GM19468 (cell line): ENCODE measurements at regions not wholly inside any gene's neighbourhood (a gene's known extent, or its start where the extent isn't known, plus 50 kb on each side); places are given as distances from the start of the nearest gene placed in this dataset.
A peak's percentile ranks its signal among the peaks of the same experiment; 100 is the strongest.
"Not testable (repeated sequence)": the region's sequence is repeated elsewhere in the genome, so short reads cannot be mapped to it uniquely, and the experiment has no call there.

Experiments used
- ATAC-seq: cut with Tn5 transposase; IDR thresholded peaks from one replicate; pipeline ENCODE4 v1.9.1; 2021; ENCODE audit warnings: mild to moderate bottlenecking, moderate library complexity, moderate number of reproducible peaks; ENCODE audit not compliant: unreplicated experiment; ENCODE audit errors: extremely low read depth

DNA sequence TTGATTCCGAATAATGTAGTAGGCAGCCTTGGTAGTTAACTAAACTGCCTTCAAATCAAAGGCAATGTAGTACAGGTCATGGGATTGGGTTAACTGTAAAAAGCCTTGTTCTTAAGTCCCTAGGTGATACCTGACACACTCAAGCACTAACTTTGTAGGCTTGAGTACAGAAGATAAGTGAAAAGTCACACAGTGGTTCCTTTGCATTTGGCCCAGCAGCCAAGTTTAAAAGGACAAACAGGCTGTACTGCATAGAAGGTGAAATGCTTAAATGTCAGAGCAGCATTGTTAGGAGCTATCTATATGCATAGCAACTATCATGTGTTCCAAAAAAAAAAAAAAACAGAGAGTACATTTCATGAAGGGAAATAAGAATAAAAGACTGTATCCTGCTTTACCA, 178.4 kb downstream of the ATOH1 start:
- no peak for ATAC-seq

DNA sequence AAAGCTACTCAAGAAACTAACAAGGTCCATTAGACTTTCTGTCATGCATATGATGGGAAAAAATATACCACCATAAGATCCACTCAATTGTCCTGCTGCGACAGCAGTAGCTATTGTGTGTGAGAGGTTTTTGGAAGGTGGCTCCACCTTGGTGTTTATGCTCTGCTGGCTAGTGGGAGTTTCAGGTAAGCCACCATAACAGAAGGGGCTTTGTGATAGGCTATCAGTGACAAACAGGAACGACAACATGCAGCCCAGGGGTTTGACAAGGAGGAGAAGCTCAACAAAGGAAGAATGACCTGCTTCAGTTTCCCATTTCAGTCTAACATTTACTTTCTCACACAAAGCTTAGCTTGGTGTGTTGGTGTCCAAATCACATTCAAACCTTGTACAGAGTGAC, 182.6 kb downstream of the ATOH1 start:
- ATAC-seq = no peak

DNA sequence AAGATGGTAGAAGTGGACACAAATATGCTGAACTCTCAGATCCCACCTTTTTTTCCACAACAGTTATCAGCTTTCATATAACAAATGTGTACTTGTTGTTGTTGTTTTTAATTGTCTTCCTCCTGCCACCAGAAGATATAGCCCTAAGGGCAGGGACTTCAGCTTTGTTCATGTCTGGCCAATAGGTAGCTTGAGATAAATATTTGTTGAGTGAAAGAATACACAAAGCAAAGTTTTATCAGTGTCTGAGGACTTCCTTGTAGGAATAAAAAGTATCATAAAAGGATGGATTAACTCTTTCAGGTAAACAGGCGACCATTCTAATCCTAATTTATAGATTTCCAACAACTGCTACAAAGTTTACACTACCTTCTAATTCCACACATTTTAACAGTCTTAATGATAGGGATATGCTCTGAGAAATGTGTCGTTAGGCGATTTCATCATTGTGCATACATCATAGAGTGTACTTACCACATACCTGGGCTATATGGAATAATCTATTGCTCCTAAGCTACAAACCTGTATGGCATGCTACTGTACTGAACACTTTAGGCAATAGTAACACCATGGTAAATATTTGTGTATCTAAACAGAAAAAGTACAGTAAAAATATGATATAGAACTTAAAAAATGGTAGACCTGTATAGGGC, 186.1 kb downstream of the ATOH1 start:
- ATAC-seq = no peak

DNA sequence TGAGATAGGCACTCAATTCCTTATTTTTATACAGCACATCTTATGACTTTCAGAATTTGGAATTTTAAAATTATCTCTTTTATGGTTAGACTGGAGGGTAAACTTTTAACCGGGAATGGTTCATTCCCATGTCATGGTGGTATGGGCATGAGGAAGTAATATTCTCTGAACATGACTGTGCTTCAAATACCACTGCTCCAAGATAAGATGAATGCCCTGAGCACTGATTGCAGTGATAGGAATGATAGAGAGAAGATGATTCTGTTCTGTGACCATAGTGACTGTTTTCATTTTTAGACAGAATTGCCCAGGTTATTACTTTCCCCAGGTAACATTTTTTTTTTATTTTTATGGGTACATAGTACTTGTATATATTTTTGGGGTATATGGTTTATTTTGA, 187.4 kb downstream of the ATOH1 start:
- no peak for ATAC-seq

DNA sequence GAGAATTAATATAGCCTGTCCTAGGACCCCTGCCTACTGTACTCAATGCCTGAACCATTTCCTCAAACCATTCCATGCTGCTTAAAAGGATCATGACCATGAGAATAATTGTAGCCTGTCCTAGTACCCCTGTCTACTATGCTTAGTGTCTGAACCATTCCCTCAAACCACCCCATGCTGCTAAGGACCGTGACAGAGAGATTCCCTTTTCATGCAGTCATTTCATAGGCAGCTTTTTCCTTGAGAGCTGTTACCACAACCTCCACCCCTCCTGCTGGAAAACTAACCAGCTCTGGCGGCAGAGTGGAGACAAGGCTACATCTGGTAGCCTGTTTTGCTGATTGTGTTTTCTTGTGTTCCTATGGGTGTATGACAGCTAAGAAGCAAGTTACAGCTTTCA, 174.9 kb upstream of the SMARCAD1 start:
- no peak for ATAC-seq

DNA sequence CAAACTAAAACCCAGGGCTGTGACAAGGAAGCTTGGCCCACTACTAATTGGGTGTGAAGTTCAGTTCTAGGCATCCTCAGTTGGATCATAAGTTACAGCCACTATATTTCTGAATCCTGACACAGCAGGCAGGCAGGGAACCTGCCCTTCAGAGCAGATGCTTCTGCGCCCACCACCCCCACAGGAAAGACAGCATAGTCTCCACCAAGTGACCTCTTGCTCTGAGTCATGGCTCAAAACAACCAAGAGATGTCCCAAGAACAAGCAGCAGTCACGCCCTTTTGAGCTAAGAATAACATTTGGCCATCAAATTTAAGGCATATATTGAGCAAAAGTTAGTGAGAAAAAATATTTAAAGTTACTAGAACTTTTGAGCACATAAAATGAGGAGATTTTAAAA, 170.7 kb upstream of the SMARCAD1 start:
- ATAC-seq = no peak

DNA sequence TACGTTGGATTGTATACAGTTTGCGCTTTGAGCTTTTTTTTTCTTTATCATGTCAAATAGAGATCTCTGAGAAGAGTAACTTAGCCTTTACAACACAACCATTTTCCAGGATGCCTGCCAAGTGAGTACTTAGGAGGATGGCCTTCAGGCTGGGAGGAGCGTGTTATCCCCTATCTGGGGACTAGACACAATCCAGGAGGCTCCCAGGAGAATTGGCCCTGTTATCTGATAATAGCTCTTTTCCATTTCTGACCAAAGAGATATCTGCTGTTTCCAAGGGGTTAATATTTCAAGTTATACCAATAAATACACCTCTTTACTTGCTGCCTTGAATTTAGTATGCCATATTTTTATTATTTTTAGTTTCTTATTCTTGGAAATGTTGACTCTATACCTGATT, 169.5 kb upstream of the SMARCAD1 start:
- no peak for ATAC-seq

DNA sequence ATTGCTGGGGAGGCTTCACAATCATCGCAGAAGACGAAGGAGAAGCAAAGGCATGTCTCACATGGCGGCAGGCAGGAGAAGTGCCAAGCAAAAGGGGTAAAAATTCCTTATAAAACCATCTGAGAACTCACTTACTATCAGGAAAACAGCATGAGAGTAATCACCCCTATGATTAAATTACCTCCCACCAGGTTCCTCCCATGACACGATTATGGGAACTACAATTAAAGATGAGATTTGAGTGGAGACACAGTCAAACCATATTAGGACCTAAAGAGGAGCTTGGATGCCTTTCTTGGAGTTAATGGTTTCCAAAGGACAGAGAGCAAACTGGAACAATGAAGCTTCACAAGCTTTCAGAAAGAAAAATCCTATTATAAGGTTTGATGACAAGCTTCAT, 168.4 kb upstream of the SMARCAD1 start:
- ATAC-seq = no peak

DNA sequence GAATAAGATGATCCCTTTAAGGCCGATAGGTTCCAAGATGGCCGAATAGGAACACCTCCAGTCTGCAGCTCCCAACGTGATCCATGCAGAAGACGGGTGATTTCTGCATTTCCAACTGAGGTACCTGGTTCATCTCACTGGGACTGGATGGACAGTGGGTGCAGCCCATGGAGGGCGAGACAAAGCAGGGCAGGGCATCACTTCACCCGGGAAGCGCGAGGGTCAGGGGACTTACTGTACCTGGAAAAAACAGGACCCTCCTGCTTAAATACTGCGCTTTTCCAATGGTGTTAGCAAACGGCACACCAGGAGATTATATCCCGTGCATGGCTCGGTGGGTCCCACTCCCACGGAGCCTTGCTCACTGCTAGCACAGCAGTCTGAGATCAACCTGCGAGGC, 163.2 kb upstream of the SMARCAD1 start:
- not testable (repeated sequence) for ATAC-seq

DNA sequence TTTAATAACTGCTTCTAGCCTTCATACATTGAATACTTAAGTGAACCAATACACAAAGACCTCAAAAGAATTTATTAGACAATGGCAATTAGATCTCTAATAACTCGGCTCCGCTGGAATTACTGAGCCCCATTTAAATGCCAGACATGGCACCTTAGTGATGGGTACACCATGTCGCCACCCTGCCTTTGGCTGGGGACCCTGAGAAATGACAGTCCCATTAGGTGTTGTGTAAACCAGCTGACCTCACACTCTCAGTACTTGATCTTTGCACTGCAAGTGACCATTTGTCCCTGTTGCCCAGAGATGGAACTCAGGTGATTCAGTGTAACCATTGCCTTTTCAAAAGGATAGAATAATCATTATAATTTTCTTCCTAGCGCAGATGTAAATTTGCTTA, 144.6 kb upstream of the SMARCAD1 start:
- ATAC-seq = no peak

DNA sequence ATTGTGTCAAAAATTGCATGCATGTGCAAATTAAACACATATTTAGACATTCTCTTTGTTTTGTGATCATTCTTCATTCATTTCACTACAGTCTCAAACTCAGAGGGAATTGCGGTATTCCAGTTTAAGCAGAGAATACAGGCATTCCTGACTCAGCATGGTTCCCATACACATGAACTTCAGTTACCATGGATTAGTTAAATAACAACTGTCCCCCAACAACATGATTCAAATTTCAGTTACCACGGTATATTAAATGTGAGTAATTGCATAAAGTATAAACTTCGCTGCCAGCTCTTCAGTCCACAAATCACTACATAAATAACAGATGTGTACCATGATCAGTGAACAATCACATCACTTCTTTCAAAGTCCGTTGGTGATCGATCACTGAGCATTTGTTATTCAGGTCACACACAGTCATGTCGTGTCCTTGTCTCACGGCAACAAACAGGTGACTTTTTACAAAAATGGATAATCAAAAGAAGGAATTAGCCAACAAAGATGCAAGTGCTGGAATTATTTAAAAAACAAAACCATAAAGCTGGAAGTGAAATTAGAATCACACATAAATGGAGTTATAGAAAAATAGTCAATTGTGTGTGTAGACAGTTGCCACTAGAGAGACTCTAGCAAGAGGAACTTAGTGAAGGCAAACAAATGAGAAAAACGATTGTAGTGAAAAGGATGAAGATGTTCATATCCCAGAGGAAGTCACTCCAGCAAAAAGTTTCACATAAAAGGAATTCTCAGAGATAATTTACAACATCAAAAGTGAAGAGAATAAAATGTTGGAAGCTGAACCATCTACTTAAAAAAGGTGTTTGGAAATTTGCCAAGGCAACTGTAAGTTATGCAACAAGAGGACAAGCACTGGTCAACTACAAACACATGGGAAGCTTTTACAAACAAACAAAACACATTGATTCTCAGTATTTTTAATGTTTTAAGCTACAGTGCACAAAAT, 138.6 kb upstream of the SMARCAD1 start:
- ATAC-seq = no peak

DNA sequence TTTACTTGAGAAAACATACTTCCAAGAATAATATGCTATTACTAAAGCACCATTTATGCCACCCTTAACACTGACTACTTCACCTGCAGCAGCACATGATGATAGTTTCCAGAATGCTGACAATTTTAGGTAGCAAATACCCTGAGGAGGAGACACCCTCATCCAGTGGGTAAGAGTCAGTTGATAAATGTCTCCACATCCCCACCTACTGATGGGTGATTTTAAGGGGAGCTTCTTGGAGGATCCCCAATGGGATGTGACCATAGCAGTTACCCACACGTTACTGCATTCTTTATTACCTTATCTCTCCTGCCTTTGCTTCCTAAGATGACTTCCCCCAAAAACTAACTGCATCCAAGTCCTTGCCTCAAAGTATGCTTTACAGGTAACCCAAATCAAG, 131.2 kb upstream of the SMARCAD1 start:
- no peak for ATAC-seq

DNA sequence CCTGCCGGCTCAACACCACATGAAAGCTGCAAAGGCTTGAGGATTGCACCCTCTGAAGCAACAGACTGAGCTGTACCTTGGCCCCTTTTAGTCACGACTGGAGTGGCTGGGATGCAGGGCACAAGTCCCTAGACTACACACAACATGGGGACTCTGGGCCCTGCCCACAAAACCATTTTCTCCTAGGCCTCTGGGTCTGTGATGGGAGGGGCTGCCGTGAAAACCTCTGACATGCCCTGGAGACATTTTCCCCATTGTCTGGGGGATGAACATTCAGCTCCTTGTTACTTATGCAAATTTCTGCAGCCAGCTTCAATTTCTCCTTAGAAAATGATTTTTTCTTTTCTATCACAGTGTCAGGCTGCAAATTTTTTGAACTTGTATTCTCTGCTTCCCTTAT, 123.5 kb upstream of the SMARCAD1 start:
- no peak for ATAC-seq

DNA sequence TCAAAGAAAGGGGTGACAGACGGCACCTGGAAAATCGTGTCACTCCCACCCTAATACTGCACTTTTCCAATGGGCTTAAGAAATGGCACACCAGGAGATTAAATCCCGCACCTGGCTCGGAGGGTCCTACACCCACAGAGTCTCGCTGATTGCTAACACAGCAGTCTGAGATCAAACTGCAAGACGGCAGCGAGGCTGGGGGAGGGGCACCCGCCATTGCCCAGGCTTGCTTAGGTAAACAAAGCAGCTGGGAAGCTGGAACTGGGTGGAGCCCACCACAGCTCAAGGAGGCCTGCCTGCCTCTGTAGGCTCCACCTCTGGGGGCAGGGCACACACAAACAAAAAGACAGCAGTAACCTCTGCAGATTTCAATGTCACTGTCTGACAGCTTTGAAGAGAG, 108.5 kb upstream of the SMARCAD1 start:
- ATAC-seq = not testable (repeated sequence)

DNA sequence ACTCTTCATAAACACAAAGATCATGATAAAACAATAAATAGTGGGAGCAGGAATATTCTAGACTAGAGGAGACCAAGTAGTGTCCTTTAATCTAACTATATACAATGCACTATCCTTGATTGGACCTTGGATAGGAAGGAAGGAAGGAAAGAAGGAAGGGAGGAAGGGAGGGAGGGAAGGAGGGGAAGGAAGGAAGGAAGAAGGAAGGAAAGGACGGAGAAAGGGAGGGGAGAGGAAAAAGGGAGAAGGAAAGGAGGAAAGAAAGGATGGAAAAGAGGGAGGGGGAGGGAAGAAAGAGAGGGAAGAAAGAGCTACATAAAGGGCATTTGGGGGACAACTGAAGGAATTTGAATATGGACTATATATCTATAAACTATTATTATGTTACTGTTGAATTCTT, 95.0 kb upstream of the SMARCAD1 start:
- no peak for ATAC-seq

DNA sequence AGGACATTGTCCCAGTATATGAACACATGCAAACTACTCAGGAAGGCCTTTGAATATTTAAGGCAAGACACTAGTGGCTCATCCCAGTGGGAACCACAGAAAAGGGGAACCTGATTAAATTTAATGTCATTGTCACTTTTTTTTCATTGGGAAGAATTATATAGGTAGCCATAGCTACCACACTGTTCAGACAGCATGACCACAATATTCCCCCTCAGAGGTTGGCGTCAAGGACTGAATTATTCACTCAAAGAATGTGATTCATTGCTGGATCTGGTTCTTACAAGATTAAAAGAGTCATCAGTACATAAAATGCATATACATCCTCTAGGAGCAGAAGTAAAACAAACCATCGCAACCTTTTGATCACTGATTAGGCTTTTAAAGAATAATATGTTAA, 92.0 kb upstream of the SMARCAD1 start:
- ATAC-seq = no peak

DNA sequence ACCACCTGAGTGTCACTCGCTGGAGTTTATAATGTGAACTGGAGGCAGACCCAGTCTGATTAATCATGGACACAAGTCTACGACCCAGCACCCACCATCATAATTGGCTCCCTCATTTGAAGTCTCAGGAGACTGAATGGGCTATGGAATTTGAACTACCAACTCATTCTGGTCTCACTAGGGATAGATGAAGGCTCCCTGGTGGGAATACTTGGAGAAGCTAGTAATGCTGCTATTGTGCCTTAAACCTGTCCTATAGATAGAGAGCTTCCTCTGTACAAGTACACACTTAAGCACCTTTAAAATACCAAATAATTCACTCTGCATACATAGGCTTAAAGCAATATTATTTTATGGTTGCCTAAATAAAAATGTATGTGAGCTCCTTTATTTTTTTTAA, 90.8 kb upstream of the SMARCAD1 start:
- ATAC-seq = no peak

DNA sequence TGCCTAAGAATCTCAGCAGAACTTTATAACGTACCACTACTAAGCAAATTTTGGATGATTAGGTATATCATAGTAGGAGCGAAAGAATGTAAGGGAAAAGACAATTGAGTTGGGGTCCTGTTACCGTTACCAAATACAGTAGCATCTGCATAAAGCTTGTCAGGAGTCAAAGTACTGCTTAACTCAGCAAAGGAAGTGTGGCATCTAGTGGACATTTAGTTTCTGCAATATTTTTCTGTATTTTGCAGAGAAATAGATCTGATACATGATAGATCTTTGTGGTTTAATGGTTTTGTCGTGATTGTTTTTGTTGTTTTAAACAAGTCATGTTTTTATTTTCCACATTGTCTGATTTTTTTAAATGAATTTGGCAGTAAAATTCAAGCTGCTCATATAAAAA, 81.0 kb upstream of the SMARCAD1 start:
- no peak for ATAC-seq

DNA sequence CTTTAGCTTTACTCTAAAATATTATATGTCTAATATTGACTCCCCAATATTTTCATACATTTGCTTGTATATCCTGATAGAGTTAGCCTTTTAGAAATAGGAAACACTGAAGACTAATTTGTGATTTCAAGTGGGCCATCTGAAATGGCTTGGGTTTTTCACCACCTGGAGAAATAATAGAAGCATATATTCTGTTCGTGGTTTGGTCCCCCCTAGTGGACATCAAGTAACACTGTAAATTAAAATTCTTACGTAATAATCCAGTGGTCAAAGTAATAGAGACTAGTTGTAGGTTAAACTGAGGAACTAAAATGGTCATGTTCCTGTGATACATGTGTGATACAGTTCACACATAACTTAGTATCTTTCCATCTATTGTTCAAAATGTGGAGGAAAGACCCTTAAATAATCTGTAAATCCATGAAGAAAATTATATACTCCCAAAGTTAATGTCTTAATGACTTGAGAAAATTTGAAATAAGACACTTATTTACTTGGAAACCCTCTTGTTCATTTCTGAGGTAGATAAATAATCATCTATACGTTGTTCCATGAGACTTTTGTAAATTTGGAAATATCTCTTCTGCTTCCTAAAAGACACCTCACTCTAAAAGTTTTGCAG, 79.8 kb upstream of the SMARCAD1 start:
- peak; percentile 75 for ATAC-seq

DNA sequence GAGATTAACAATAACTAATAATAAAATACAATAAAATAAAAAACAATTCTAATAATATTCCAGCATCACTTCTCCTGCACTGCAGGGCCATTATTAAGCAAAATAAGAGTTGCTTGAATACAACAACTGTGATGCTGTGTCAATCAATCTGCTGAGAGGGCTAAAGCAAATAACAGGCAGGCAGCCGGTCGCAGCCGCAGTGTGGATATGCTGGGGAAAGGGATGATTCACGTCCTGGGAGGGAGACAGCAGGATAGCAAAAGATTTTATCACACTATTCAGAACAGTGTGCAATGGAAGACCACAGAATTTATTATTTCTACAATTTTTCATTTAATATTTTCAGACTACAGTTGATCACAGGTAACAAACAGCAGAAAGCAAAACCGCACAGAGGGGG, 76.5 kb upstream of the SMARCAD1 start:
- no peak for ATAC-seq

DNA sequence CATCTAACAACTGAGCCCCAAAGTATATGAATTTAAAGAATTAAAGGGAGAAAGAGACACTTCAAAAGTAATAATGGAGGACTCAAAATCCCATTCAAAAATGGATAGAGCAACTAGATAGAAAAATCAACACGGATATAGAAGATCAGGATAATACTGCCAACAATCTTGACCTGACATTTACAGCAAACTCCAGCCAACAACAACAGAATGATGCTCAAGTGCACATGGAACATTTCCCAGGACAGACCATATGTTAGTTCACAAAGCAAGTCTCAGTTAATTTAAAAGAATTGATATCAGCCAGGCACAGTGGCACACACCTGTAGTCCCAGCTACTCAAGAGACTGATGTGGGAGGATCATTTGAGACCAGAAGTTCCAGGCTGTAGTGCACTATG, 72.0 kb upstream of the SMARCAD1 start:
- no peak for ATAC-seq
